GM23248 (cell line): ENCODE measurements at regions not wholly inside any gene's neighbourhood (a gene's known extent, or its start where the extent isn't known, plus 50 kb on each side); places are given as distances from the start of the nearest gene placed in this dataset.

Experiments used
- EZH2 ChIP-seq: fragments of 200-600 bp; sonication (generic); IDR thresholded peaks from 2 replicates; pipeline ENCODE4 v1.6.1; 2018; ENCODE audit warnings: antibody characterized with exemption, mild to moderate bottlenecking; ENCODE audit not compliant: insufficient read depth, poor library complexity, severe bottlenecking
- EZH2phosphoT487 ChIP-seq: fragments of 200-600 bp; sonication (generic); IDR thresholded peaks from 2 replicates; pipeline ENCODE4 v1.6.1; 2018; ENCODE audit warnings: antibody characterized with exemption, moderate library complexity, mild to moderate bottlenecking, low read depth; ENCODE audit not compliant: insufficient read depth

DNA sequence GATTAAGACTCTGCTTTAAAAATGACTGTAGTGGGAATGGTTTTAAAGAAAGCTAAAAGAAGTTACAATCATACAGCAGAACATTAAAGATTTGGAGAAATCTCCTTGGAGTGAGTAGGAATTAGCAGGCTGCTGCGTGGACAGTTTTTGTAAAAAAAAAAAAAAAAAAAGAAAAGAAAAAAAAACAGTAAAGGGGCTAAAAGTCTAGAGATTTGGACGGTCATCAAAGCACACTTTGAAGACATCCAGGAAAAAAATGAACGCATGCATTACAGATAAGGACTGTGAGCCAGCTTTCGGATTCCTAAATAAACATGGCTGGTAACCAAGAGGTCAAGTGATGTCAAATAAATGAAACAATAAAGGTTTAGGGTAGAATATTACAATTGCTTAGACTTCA, 1700.6 kb downstream of the PCDH9 start:
- no peak for TF ChIP-seq EZH2
- no peak for TF ChIP-seq EZH2phosphoT487
